ENCODE measurements at regions not wholly inside any gene's neighbourhood (a gene's known extent, or its start where the extent isn't known, plus 50 kb on each side); places are given as distances from the start of the nearest gene placed in this dataset.

- ChIA-PET CTCF (ENCODE audit: unreplicated experiment) (no interaction called here), POLR2A (no interaction called here)
- TF ChIP-seq, protein P1, sequence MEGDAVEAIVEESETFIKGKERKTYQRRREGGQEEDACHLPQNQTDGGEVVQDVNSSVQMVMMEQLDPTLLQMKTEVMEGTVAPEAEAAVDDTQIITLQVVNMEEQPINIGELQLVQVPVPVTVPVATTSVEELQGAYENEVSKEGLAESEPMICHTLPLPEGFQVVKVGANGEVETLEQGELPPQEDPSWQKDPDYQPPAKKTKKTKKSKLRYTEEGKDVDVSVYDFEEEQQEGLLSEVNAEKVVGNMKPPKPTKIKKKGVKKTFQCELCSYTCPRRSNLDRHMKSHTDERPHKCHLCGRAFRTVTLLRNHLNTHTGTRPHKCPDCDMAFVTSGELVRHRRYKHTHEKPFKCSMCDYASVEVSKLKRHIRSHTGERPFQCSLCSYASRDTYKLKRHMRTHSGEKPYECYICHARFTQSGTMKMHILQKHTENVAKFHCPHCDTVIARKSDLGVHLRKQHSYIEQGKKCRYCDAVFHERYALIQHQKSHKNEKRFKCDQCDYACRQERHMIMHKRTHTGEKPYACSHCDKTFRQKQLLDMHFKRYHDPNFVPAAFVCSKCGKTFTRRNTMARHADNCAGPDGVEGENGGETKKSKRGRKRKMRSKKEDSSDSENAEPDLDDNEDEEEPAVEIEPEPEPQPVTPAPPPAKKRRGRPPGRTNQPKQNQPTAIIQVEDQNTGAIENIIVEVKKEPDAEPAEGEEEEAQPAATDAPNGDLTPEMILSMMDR (conservative IDR thresholded peaks at IDR 0.05; ENCODE audit: low read length) = no peak
- no peak for TF ChIP-seq EZH2phosphoT487 (IDR thresholded peaks at IDR 0.05; ENCODE audit: borderline replicate concordance, low read depth, low read length)
- no peaks in the 10 kb centered on the region for H3K36me3 ChIP-seq (ENCODE audit: insufficient read depth, low read length)
- no TSS peak for BruUV-seq (replicated peaks)
- no peak for DNase-seq (ENCODE audit: low spot score)
- H3K9me3 ChIP-seq (ENCODE audit: low read length) = no peaks in the 10 kb centered on the region
- H3K4me2 ChIP-seq (ENCODE audit: low read length) = no peak overlapping the region
- no peaks in the 10 kb centered on the region for H3K9me2 ChIP-seq (ENCODE audit: insufficient read depth, low read length)
- H3K4me3 ChIP-seq (ENCODE audit: low read depth, low read length, poor library complexity, severe bottlenecking) = no peak overlapping the region
- no peaks in the 10 kb centered on the region for H3K79me2 ChIP-seq (ENCODE audit: insufficient read depth, low read depth, low read length)
- intact Hi-C loops (cut with micrococcal nuclease; ENCODE audit: unreplicated experiment) = no loop called here
- no peak overlapping the region for H2AFZ ChIP-seq (ENCODE audit: low read length)
- H4K20me1 ChIP-seq (ENCODE audit: insufficient read depth, low read length) = no peaks in the 10 kb centered on the region
- no peak overlapping the region for H3K27ac ChIP-seq (ENCODE audit: low read depth, low read length, poor library complexity, severe bottlenecking)
- no peaks in the 10 kb centered on the region for H3K4me1 ChIP-seq (ENCODE audit: insufficient read depth, low read length, poor library complexity, severe bottlenecking)
Measured at GRCh38 chr7:153503093-153503492, 549.1 kb upstream of the DPP6 start.

DNA sequence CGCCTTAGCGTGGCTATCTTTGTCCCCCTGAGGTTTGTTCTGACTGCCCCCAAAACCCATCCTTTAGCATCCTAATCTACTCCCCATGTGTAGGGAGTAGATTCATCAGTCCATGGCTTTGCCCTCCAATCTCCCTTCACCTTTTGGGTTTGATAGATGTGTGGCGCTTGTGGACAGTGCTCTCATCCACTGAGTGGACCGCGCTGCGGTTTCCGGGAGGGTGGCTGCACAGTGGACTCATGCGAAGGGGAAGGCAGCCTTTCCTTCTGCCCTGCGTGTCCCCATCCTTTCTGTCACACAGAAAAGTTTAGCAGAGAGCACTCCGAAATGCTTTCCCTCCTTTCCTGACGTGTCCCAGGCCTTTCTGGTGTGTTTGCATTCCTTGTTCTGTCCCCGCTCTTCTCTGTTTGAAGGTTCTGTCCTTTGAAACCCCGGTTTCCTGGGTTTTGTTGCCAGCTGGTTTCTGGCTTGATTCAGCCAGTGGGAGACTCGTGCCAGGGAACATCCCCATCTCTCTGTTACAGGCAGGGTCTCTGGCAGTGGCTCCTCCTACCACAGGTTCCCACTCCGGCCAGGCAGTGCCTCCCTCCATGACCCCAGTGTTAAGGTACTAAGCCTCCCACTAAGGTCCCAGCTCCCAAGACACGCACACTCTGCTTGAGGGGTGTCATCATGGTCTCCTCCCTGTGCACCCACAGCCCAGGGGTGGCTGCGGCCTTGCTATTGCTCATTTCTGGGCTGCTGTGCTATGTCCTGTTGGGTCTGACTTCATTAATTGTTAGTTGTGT lies 547.7 kb upstream of the DPP6 start:
- no peak overlapping the region for H3K4me2 ChIP-seq (ENCODE audit: low read length)
- no peaks in the 10 kb centered on the region for H3K79me2 ChIP-seq (ENCODE audit: insufficient read depth, low read depth, low read length)
- no peaks in the 10 kb centered on the region for H3K9me2 ChIP-seq (ENCODE audit: insufficient read depth, low read length)
- no peaks in the 10 kb centered on the region for H3K9me3 ChIP-seq (ENCODE audit: low read length)
- TF ChIP-seq, protein P1 (conservative IDR thresholded peaks at IDR 0.05; ENCODE audit: low read length) = no peak
- no peak for TF ChIP-seq EZH2phosphoT487 (IDR thresholded peaks at IDR 0.05; ENCODE audit: borderline replicate concordance, low read depth, low read length)
- H3K27ac ChIP-seq (ENCODE audit: low read depth, low read length, poor library complexity, severe bottlenecking) = no peak overlapping the region
- CTCF ChIA-PET (ENCODE audit: unreplicated experiment) = no interaction called here
- H3K4me3 ChIP-seq (ENCODE audit: low read depth, low read length, poor library complexity, severe bottlenecking) = no peak overlapping the region
- no peak overlapping the region for H2AFZ ChIP-seq (ENCODE audit: low read length)
- no peak for DNase-seq (ENCODE audit: low spot score)
- intact Hi-C loops (cut with micrococcal nuclease; ENCODE audit: unreplicated experiment) = no loop called here
- no peaks in the 10 kb centered on the region for H4K20me1 ChIP-seq (ENCODE audit: insufficient read depth, low read length)
- no peaks in the 10 kb centered on the region for H3K4me1 ChIP-seq (ENCODE audit: insufficient read depth, low read length, poor library complexity, severe bottlenecking)
- POLR2A ChIA-PET = no interaction called here
- H3K36me3 ChIP-seq (ENCODE audit: insufficient read depth, low read length) = no peaks in the 10 kb centered on the region
- no TSS peak for BruUV-seq (replicated peaks)

GRCh38 chr7:153507885-153508284 lies 544.3 kb upstream of the DPP6 start:
- no peak for DNase-seq (ENCODE audit: low spot score)
- H3K9me2 ChIP-seq (ENCODE audit: insufficient read depth, low read length) = no peaks in the 10 kb centered on the region
- H3K27ac ChIP-seq (ENCODE audit: low read depth, low read length, poor library complexity, severe bottlenecking) = no peak overlapping the region
- BruUV-seq (replicated peaks) = no TSS peak
- H3K4me3 ChIP-seq (ENCODE audit: low read depth, low read length, poor library complexity, severe bottlenecking) = no peak overlapping the region
- no peaks in the 10 kb centered on the region for H3K9me3 ChIP-seq (ENCODE audit: low read length)
- intact Hi-C loops (cut with micrococcal nuclease; ENCODE audit: unreplicated experiment) = no loop called here
- H3K4me1 ChIP-seq (ENCODE audit: insufficient read depth, low read length, poor library complexity, severe bottlenecking) = no peaks in the 10 kb centered on the region
- H3K36me3 ChIP-seq (ENCODE audit: insufficient read depth, low read length) = no peaks in the 10 kb centered on the region
- no peak overlapping the region for H3K4me2 ChIP-seq (ENCODE audit: low read length)
- ChIA-PET CTCF (ENCODE audit: unreplicated experiment) (no interaction called here), POLR2A (no interaction called here)
- no peak overlapping the region for H2AFZ ChIP-seq (ENCODE audit: low read length)
- no peaks in the 10 kb centered on the region for H3K79me2 ChIP-seq (ENCODE audit: insufficient read depth, low read depth, low read length)
- H4K20me1 ChIP-seq (ENCODE audit: insufficient read depth, low read length) = no peaks in the 10 kb centered on the region
- TF ChIP-seq, protein P1 (conservative IDR thresholded peaks at IDR 0.05; ENCODE audit: low read length) = no peak
- no peak for TF ChIP-seq EZH2phosphoT487 (IDR thresholded peaks at IDR 0.05; ENCODE audit: borderline replicate concordance, low read depth, low read length)
